HFF-Myc (cell line): ENCODE measurements at regions not wholly inside any gene's neighbourhood (a gene's known extent, or its start where the extent isn't known, plus 50 kb on each side); places are given as distances from the start of the nearest gene placed in this dataset.
A peak's percentile ranks its signal among the peaks of the same experiment; 100 is the strongest.

Experiments used
- DNase-seq: peaks from one replicate; pipeline ENCODE4 v3.0.0-alpha.2; 2011; ENCODE audit warnings: low read depth; ENCODE audit errors: extremely low read depth
- H3K4me3 ChIP-seq: replicated peaks from 2 replicates; pipeline ENCODE4 v1.5.1; 2011; ENCODE audit warnings: low read depth, mild to moderate bottlenecking, control low read depth, low read length
- CTCF ChIP-seq: IDR thresholded peaks from 2 replicates; pipeline ENCODE4 v1.5.1; 2012; ENCODE audit warnings: mild to moderate bottlenecking, low read depth, low read length, control low read depth; ENCODE audit errors: missing control alignments

GRCh38 chr6:44010411-44011349 is 116.6 kb downstream of the MRPL14 start:
- no peak overlapping the region for H3K4me3 ChIP-seq
- DNase-seq = peak; percentile 56
- TF ChIP-seq CTCF = no peak

GRCh38 chr6:44009425-44010321 is 117.6 kb downstream of the MRPL14 start:
- TF ChIP-seq CTCF = no peak
- no peak for DNase-seq
- H3K4me3 ChIP-seq = no peak overlapping the region

GRCh38 chr6:44008821-44009370 is 118.4 kb downstream of the MRPL14 start:
- TF ChIP-seq CTCF = no peak
- no peak for DNase-seq
- H3K4me3 ChIP-seq = no peak overlapping the region

- no peak for TF ChIP-seq CTCF
- DNase-seq = no peak
These were observed 119.2 kb downstream of the MRPL14 start for GRCh38 chr6:44007818-44008621.

GRCh38 chr6:44006872-44007303 is 120.4 kb downstream of the MRPL14 start:
- no peak for DNase-seq
- no peak for TF ChIP-seq CTCF
- H3K4me3 ChIP-seq = no peak overlapping the region

More at GRCh38 chr6:44007818-44008621, 119.2 kb downstream of the MRPL14 start:
- no peak overlapping the region for H3K4me3 ChIP-seq
